GM10266 (cell line): ENCODE measurements at regions not wholly inside any gene's neighbourhood (a gene's known extent, or its start where the extent isn't known, plus 50 kb on each side); places are given as distances from the start of the nearest gene placed in this dataset.

Experiments
- DNase-seq: peaks from one replicate; pipeline ENCODE4 v3.0.0; 2012; ENCODE audit errors: extremely low spot score
- CTCF ChIP-seq: IDR thresholded peaks from 2 replicates; pipeline ENCODE4 v1.5.1; 2012; ENCODE audit warnings: mild to moderate bottlenecking, low read depth; ENCODE audit not compliant: control insufficient read depth, insufficient read depth; ENCODE audit errors: missing control alignments

GRCh38 chrX:82912382-82912781 is 595.7 kb upstream of the POU3F4 start:
- DNase-seq: no peak

GRCh38 chrX:82934980-82935379 is 573.1 kb upstream of the POU3F4 start:
- no peak for TF ChIP-seq CTCF
- no peak for DNase-seq

More at GRCh38 chrX:82912382-82912781, 595.7 kb upstream of the POU3F4 start:
- no peak for TF ChIP-seq CTCF

- DNase-seq: no peak
- no peak for TF ChIP-seq CTCF
These were observed 562.8 kb upstream of the POU3F4 start for GRCh38 chrX:82945332-82945731.

- no peak for DNase-seq
- no peak for TF ChIP-seq CTCF
These were observed 547.0 kb upstream of the POU3F4 start for GRCh38 chrX:82961129-82961528.

- no peak for TF ChIP-seq CTCF
- no peak for DNase-seq
These were observed 534.4 kb upstream of the POU3F4 start for GRCh38 chrX:82973646-82974045.

GRCh38 chrX:82998163-82998562 is 509.9 kb upstream of the POU3F4 start:
- no peak for DNase-seq
- TF ChIP-seq CTCF: no peak

GRCh38 chrX:83004012-83004411 is 504.1 kb upstream of the POU3F4 start:
- no peak for DNase-seq
- TF ChIP-seq CTCF: no peak
